ENCODE measurements at regions not wholly inside any gene's neighbourhood (a gene's known extent, or its start where the extent isn't known, plus 50 kb on each side); places are given as distances from the start of the nearest gene placed in this dataset.

DNA sequence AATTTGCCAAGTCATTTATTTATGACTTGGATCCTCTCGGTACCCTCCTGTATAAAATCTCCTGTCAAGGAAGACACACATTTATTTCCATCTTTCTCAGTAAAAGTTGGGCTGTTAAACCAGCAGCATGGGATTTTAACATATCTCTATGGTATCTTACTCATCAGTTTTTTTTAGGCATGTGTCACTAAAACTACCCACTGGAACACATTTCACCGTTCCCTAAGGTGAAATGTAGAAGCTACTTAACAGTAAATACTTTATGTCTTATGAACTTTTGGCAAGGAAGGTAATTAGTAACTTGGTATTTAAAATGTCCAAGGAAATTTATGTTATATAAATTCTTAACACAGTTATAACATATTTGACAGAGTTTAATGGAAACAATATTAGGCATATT is 152.5 kb upstream of the HDAC9 start:
- Histone ChIP-seq H3K27me3 (ENCODE audit: control insufficient read depth in 5 of 5, insufficient read depth in 4 of 5, low read length in 5 of 5) (no peaks in the 10 kb centered on the region), H3K27ac (ENCODE audit: low read depth, low read length) (no peak overlapping the region), H3K4me1 (ENCODE audit: control insufficient read depth in 5 of 5, insufficient read depth in 5 of 5, low read length in 5 of 5) (peaks cover 0 to 7% (median 3%) of the 10 kb centered on the region in 5 donors), H3K4me3 (ENCODE audit: low read depth in 1 of 5, low read length in 5 of 5) (no peak overlapping the region), H3K9ac (ENCODE audit: low read length in 5 of 5) (no peak overlapping the region), H3K36me3 (ENCODE audit: control insufficient read depth in 5 of 5, insufficient read depth in 5 of 5, low read length in 5 of 5) (no peaks in the 10 kb centered on the region), H3K9me3 (ENCODE audit: control insufficient read depth in 5 of 5, low read length in 5 of 5) (peaks cover 0 to 3% (median 0%) of the 10 kb centered on the region in 5 donors)

DNA sequence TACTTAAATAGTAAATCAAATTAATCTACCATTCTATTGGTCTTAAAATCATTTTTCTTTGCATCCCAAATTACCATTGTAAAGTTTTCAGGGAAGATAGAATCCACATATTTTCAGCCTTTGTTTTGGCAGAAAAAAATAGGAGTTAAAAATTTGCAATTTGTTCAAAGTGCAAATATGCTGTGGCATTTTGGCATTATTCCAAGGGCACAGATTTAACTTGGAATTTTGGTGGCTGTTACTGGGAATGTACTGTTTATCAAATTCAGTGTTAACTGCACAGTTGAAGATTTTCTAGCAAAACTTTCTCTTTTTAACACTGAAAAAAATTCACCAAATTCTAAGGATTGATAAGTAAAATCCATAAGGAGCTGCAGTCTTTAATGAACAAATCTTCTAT is 151.0 kb upstream of the HDAC9 start:
- H3K4me1 ChIP-seq (ENCODE audit: control insufficient read depth in 5 of 5, insufficient read depth in 5 of 5, low read length in 5 of 5), result peaks cover 0 to 7% (median 3%) of the 10 kb centered on the region in 5 donors
- no peak overlapping the region for H3K27ac ChIP-seq (ENCODE audit: low read depth, low read length)
- no peak overlapping the region for H3K4me3 ChIP-seq (ENCODE audit: low read depth in 1 of 5, low read length in 5 of 5)
- no peaks in the 10 kb centered on the region for H3K36me3 ChIP-seq (ENCODE audit: control insufficient read depth in 5 of 5, insufficient read depth in 5 of 5, low read length in 5 of 5)
- H3K27me3 ChIP-seq (ENCODE audit: control insufficient read depth in 5 of 5, insufficient read depth in 4 of 5, low read length in 5 of 5), result no peaks in the 10 kb centered on the region
- no peak overlapping the region for H3K9ac ChIP-seq (ENCODE audit: low read length in 5 of 5)
- peaks cover 0 to 3% (median 0%) of the 10 kb centered on the region in 5 donors for H3K9me3 ChIP-seq (ENCODE audit: control insufficient read depth in 5 of 5, low read length in 5 of 5)

DNA sequence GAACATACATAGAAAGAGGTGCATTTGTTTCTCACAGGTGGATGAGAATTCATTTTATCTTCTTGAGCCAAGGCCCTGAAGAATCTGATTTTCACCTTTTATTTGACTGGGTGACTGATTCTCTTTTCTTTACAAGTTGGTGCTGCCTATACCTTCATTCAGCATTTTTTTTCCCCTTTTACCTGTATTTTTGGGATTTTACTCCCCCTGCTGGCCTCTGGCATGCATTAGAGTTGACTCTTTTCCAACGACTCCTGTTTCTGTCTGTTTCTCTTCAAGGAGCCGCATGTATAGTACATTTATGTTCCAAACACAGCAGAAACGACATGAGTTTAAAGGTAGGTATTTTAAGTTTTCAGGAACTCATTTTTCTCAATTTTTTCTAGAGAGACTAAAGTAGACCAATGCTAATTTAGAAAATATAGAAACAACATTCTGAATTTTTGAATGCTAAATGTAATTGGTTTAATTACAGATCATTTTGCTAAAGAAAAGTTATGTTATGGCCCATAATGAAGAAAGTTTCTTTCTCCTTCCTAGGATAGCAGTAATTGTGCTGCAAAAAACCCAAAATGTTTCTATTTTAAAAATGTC is 149.8 kb upstream of the HDAC9 start:
- Histone ChIP-seq H3K4me1 (ENCODE audit: control insufficient read depth in 5 of 5, insufficient read depth in 5 of 5, low read length in 5 of 5) (peaks cover 0 to 7% (median 3%) of the 10 kb centered on the region in 5 donors), H3K4me3 (ENCODE audit: low read depth in 1 of 5, low read length in 5 of 5) (no peak overlapping the region), H3K9ac (ENCODE audit: low read length in 5 of 5) (no peak overlapping the region), H3K27ac (ENCODE audit: low read depth, low read length) (no peak overlapping the region), H3K27me3 (ENCODE audit: control insufficient read depth in 5 of 5, insufficient read depth in 4 of 5, low read length in 5 of 5) (peaks cover 0 to 2% (median 0%) of the 10 kb centered on the region in 5 donors), H3K9me3 (ENCODE audit: control insufficient read depth in 5 of 5, low read length in 5 of 5) (peaks cover 0 to 2% (median 0%) of the 10 kb centered on the region in 5 donors), H3K36me3 (ENCODE audit: control insufficient read depth in 5 of 5, insufficient read depth in 5 of 5, low read length in 5 of 5) (no peaks in the 10 kb centered on the region)

DNA sequence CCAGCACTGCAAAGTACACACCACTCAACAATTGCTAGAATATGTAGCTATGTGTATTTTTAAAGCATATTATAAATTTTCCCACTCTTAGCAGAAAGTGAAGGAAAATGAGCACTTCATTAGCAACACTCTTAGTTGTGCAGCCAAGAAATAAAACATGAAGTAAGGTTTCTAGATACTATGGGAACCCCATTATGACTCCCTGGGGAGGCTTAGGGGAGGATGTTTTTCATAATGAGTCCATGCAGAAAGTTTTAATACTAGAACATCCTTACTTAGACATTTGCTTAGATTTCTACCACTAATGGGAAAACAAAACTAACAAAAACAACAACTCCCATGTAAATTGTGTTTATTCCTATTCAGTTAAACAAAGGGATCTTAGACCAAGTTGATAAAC is 148.4 kb upstream of the HDAC9 start:
- Histone ChIP-seq H3K4me1 (ENCODE audit: control insufficient read depth in 5 of 5, insufficient read depth in 5 of 5, low read length in 5 of 5) (peaks cover 0 to 7% (median 3%) of the 10 kb centered on the region in 5 donors), H3K9ac (ENCODE audit: low read length in 5 of 5) (no peak overlapping the region), H3K9me3 (ENCODE audit: control insufficient read depth in 5 of 5, low read length in 5 of 5) (no peaks in the 10 kb centered on the region), H3K36me3 (ENCODE audit: control insufficient read depth in 5 of 5, insufficient read depth in 5 of 5, low read length in 5 of 5) (no peaks in the 10 kb centered on the region), H3K27me3 (ENCODE audit: control insufficient read depth in 5 of 5, insufficient read depth in 4 of 5, low read length in 5 of 5) (peaks cover 0 to 3% (median 0%) of the 10 kb centered on the region in 5 donors), H3K27ac (ENCODE audit: low read depth, low read length) (no peak overlapping the region), H3K4me3 (ENCODE audit: low read depth in 1 of 5, low read length in 5 of 5) (no peak overlapping the region)

DNA sequence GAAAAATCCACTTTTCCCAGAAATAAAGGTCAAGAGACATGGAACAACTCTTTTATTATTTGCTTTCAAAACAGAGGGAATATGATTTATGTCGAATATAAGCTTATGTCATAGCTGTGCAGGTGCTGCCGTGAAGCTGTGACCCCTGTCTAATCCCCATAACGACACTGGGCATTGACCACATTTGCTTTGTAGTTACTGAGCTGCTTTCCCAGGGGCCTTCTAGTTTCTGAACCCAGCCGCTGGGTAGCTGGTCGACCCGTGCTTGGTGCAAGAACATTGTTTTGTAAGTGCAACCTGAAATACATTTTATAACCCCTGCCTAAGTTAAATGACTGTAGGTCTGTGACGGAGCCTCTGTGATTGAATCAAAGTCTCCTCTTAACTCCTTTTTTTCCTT is 144.9 kb upstream of the HDAC9 start:
- Histone ChIP-seq H3K27ac (ENCODE audit: low read depth, low read length) (no peak overlapping the region), H3K9me3 (ENCODE audit: control insufficient read depth in 5 of 5, low read length in 5 of 5) (no peaks in the 10 kb centered on the region), H3K4me3 (ENCODE audit: low read depth in 1 of 5, low read length in 5 of 5) (no peak overlapping the region), H3K27me3 (ENCODE audit: control insufficient read depth in 5 of 5, insufficient read depth in 4 of 5, low read length in 5 of 5) (peaks cover 0 to 3% (median 0%) of the 10 kb centered on the region in 5 donors), H3K36me3 (ENCODE audit: control insufficient read depth in 5 of 5, insufficient read depth in 5 of 5, low read length in 5 of 5) (no peaks in the 10 kb centered on the region), H3K9ac (ENCODE audit: low read length in 5 of 5) (no peak overlapping the region), H3K4me1 (ENCODE audit: control insufficient read depth in 5 of 5, insufficient read depth in 5 of 5, low read length in 5 of 5) (peaks cover 0 to 4% (median 0%) of the 10 kb centered on the region in 5 donors)

DNA sequence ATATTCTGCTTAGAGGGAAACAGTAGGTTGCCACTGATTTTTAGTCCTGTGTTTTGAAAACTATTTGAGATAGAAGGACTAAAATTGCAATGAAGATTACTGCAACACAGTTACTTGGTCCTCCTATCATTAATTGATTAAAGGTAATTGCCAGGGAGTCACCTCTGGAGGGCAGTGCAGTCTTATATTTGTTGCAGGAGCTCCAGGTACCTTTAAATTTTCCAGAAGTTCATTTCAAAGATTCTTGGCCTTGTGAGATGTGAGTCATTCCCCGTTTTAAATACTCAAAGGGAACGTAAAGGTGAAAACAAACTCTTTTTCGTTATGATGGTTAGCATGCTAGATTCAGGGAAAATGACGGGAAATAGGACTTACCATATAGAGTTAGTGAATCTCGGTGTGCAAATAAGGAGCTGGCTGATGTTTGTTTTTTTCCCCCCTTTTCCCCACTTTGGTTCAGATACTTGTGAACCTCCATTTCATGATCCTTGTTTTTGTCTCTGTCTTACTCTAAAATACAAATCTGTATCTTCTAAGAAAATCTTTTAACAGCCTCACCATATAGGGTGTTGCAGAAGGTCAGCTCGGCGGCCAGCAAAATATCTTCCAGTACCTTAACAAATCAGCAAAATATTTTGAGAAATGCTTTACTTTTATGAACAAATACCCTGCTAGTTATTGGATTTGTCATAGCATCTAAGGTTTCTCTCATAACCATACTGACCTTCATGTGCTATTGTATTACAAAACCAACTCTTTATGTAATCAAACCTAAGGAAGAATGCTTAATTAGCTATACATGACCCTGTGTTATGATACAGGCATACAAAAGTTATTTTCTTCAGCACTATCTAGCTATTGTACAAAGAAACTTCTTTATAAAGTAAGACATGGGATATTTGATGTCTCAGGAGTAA is 143.0 kb upstream of the HDAC9 start:
- Histone ChIP-seq H3K27me3 (ENCODE audit: control insufficient read depth in 5 of 5, insufficient read depth in 4 of 5, low read length in 5 of 5) (peaks cover 0 to 3% (median 0%) of the 10 kb centered on the region in 5 donors), H3K36me3 (ENCODE audit: control insufficient read depth in 5 of 5, insufficient read depth in 5 of 5, low read length in 5 of 5) (no peaks in the 10 kb centered on the region), H3K4me1 (ENCODE audit: control insufficient read depth in 5 of 5, insufficient read depth in 5 of 5, low read length in 5 of 5) (peaks cover 0 to 3% (median 0%) of the 10 kb centered on the region in 5 donors), H3K27ac (ENCODE audit: low read depth, low read length) (no peak overlapping the region), H3K9ac (ENCODE audit: low read length in 5 of 5) (no peak overlapping the region), H3K9me3 (ENCODE audit: control insufficient read depth in 5 of 5, low read length in 5 of 5) (no peaks in the 10 kb centered on the region), H3K4me3 (ENCODE audit: low read depth in 1 of 5, low read length in 5 of 5) (no peak overlapping the region)

DNA sequence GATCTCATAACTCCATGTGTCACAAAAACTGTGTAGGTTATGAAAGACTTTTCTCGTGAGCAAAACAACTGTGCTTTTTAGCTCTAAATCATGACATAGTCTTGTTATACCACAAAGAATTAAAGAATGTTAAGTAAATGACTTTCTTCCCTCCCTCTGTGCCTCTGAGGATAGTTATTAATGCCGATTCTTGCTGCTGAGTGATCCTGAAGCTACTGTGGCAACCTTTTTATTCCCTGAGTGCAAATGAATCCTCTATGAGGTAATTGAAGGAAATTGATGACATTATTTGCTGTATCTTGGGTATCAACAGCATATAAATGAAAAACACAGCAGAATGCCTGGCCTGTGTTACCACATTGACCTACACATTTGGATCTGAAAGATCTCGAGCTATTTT is 142.2 kb upstream of the HDAC9 start:
- H3K4me1 ChIP-seq (ENCODE audit: control insufficient read depth in 5 of 5, insufficient read depth in 5 of 5, low read length in 5 of 5), result peaks cover 0 to 3% (median 0%) of the 10 kb centered on the region in 5 donors
- peaks cover 0 to 3% (median 0%) of the 10 kb centered on the region in 5 donors for H3K27me3 ChIP-seq (ENCODE audit: control insufficient read depth in 5 of 5, insufficient read depth in 4 of 5, low read length in 5 of 5)
- no peak overlapping the region for H3K27ac ChIP-seq (ENCODE audit: low read depth, low read length)
- H3K36me3 ChIP-seq (ENCODE audit: control insufficient read depth in 5 of 5, insufficient read depth in 5 of 5, low read length in 5 of 5), result no peaks in the 10 kb centered on the region
- H3K9ac ChIP-seq (ENCODE audit: low read length in 5 of 5), result no peak overlapping the region
- no peak overlapping the region for H3K4me3 ChIP-seq (ENCODE audit: low read depth in 1 of 5, low read length in 5 of 5)
- no peaks in the 10 kb centered on the region for H3K9me3 ChIP-seq (ENCODE audit: control insufficient read depth in 5 of 5, low read length in 5 of 5)

DNA sequence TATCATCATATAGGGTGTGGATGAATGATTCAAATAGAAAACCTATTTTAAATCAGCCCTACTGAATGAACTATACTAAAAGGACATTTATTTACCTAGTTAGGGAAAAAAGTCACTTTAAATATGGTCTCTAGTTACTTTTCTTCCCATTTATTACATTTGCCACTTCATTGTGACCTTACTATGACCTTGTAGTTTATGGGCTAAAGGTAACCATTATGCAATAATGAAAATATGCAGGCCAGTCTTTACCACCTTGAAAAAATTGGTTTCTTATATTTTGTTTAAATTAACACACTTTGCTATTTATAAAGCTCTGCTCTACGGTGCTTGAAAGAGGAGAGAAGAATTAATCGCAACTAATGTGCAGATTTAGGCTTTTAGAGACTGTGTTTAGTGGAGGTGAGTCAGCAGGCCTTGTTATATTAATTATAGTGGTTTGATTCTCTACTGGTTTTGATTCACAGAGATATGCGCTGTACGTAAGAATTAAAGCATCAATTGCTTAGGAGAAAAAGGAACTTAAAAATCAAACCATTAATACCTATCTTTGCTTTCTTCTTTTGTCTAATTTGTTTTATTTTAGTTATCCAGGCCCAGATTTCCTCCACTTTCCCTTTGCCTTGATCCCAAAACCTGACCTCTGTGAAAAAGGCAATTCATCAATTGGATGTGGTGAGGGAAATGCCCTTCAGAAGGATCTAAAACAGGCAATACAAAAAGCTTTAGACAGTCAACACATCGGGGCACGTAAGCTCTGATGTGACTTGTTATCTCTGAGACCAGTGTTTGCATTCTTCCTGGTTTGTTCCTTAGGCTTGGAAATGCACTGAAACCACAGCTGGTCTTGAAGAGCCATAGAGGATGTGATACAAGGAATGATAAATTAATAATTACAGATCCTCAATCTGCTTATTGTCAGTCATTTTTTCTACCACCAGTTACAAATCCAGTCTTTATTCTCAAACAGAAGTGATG is 141.2 kb upstream of the HDAC9 start:
- Histone ChIP-seq H3K4me1 (ENCODE audit: control insufficient read depth in 5 of 5, insufficient read depth in 5 of 5, low read length in 5 of 5) (peaks cover 0 to 3% (median 0%) of the 10 kb centered on the region in 5 donors), H3K9me3 (ENCODE audit: control insufficient read depth in 5 of 5, low read length in 5 of 5) (no peaks in the 10 kb centered on the region)

DNA sequence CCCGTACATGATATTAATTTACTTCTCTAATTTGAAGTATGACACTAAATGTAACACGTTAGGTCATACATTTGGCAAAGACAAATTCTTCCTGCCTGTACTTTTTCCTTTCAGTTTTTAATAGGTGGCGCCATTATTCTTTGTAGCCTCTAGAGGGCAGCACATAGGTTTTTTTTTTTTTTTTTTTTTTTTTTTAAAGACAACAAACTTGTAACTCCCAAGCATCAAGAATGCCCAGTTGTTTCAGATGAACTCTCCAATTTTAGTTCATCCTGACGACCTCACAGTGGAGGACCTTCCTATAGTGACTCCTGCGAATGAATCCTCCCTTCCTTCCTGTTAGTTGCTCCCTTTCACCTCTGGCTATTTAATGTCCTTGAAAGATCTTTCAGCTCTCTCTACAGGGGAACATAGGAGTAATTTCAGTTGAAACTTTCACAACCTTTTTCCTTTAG is 139.3 kb upstream of the HDAC9 start:
- H3K9me3 ChIP-seq (ENCODE audit: control insufficient read depth in 5 of 5, low read length in 5 of 5), result no peaks in the 10 kb centered on the region
- H3K4me1 ChIP-seq (ENCODE audit: control insufficient read depth in 5 of 5, insufficient read depth in 5 of 5, low read length in 5 of 5), result peaks cover 0 to 3% (median 0%) of the 10 kb centered on the region in 5 donors
- H3K9ac ChIP-seq (ENCODE audit: low read length in 5 of 5), result no peak overlapping the region
- H3K27ac ChIP-seq (ENCODE audit: low read depth, low read length), result no peak overlapping the region
- no peaks in the 10 kb centered on the region for H3K36me3 ChIP-seq (ENCODE audit: control insufficient read depth in 5 of 5, insufficient read depth in 5 of 5, low read length in 5 of 5)
- H3K27me3 ChIP-seq (ENCODE audit: control insufficient read depth in 5 of 5, insufficient read depth in 4 of 5, low read length in 5 of 5), result no peaks in the 10 kb centered on the region
- H3K4me3 ChIP-seq (ENCODE audit: low read depth in 1 of 5, low read length in 5 of 5), result no peak overlapping the region

More for the DNA sequence above, 141.2 kb upstream of the HDAC9 start:
- H3K27ac ChIP-seq (ENCODE audit: low read depth, low read length), result no peak overlapping the region
- peaks cover 0 to 3% (median 0%) of the 10 kb centered on the region in 5 donors for H3K27me3 ChIP-seq (ENCODE audit: control insufficient read depth in 5 of 5, insufficient read depth in 4 of 5, low read length in 5 of 5)
- no peak overlapping the region for H3K9ac ChIP-seq (ENCODE audit: low read length in 5 of 5)
- H3K4me3 ChIP-seq (ENCODE audit: low read depth in 1 of 5, low read length in 5 of 5), result no peak overlapping the region
- H3K36me3 ChIP-seq (ENCODE audit: control insufficient read depth in 5 of 5, insufficient read depth in 5 of 5, low read length in 5 of 5), result no peaks in the 10 kb centered on the region

All from subcutaneous abdominal adipose tissue (tissue), 5 donors.